ENCODE measurements at regions not wholly inside any gene's neighbourhood (a gene's known extent, or its start where the extent isn't known, plus 50 kb on each side); places are given as distances from the start of the nearest gene placed in this dataset.

- DNase-seq (ENCODE audit: low read depth, low spot score): no peak
- POLR2A ChIA-PET: no interaction called here
- in situ Hi-C loops (cut with HindIII; ENCODE audit: low pct_unique_long_range_greater_than_20kb, low sequenced_read_pairs): no loop called here
Observed at GRCh38 chr14:101291390-101291789, 269.9 kb upstream of the DIO3 start.

GRCh38 chr14:101292448-101292847 is 268.8 kb upstream of the DIO3 start:
- Histone ChIP-seq H3K36me3 (ENCODE audit: control insufficient read depth, insufficient read depth, low read length) (no peaks in the 10 kb centered on the region), H3K4me3 (ENCODE audit: low read depth in 2 of 2, low read length in 2 of 2) (no peak overlapping the region), H3K9me3 (ENCODE audit: control insufficient read depth, insufficient read depth, low read depth, low read length) (no peaks in the 10 kb centered on the region), H3K27ac (ENCODE audit: low read length) (no peak overlapping the region), H3K4me1 (ENCODE audit: control insufficient read depth, insufficient read depth, low read length) (no peaks in the 10 kb centered on the region), H3K27me3 (ENCODE audit: control insufficient read depth, insufficient read depth, low read length) (no peaks in the 10 kb centered on the region)
- TF ChIP-seq, protein P1, sequence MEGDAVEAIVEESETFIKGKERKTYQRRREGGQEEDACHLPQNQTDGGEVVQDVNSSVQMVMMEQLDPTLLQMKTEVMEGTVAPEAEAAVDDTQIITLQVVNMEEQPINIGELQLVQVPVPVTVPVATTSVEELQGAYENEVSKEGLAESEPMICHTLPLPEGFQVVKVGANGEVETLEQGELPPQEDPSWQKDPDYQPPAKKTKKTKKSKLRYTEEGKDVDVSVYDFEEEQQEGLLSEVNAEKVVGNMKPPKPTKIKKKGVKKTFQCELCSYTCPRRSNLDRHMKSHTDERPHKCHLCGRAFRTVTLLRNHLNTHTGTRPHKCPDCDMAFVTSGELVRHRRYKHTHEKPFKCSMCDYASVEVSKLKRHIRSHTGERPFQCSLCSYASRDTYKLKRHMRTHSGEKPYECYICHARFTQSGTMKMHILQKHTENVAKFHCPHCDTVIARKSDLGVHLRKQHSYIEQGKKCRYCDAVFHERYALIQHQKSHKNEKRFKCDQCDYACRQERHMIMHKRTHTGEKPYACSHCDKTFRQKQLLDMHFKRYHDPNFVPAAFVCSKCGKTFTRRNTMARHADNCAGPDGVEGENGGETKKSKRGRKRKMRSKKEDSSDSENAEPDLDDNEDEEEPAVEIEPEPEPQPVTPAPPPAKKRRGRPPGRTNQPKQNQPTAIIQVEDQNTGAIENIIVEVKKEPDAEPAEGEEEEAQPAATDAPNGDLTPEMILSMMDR (IDR thresholded peaks at IDR 0.05): no peak
- no peak for TF ChIP-seq TCF7L2 (IDR thresholded peaks at IDR 0.05; ENCODE audit: low read depth, low read length)
- no peak for TF ChIP-seq SIN3A (IDR thresholded peaks at IDR 0.05; ENCODE audit: borderline replicate concordance, insufficient read depth, low read depth, low read length)
- TF ChIP-seq POLR2AphosphoS5 (IDR thresholded peaks at IDR 0.05; ENCODE audit: low read depth, low read length): no peak
- TF ChIP-seq REST (IDR thresholded peaks at IDR 0.05; ENCODE audit: insufficient read depth in 1 of 2, low read depth in 2 of 2, low read length in 1 of 2): no peak
- BruUV-seq (replicated peaks): no TSS peak
- ATAC-seq: no peak
- ChIA-PET POLR2A (interaction anchor here (0.7 kb wide), 1 partner anchor 39 kb away, joined by 3 read pairs; no protein-coding TSS in a partner anchor), CTCF (no interaction called here)
- in situ Hi-C loops (cut with HindIII; ENCODE audit: low pct_unique_long_range_greater_than_20kb, low sequenced_read_pairs) (no loop called here), intact Hi-C loops (cut with micrococcal nuclease; ENCODE audit: unreplicated experiment) (no loop called here)
- no peak for DNase-seq (ENCODE audit: low read depth, low spot score)

More at GRCh38 chr14:101291390-101291789, 269.9 kb upstream of the DIO3 start:
- H3K4me1 ChIP-seq (ENCODE audit: control insufficient read depth, insufficient read depth, low read length): no peaks in the 10 kb centered on the region
- TF ChIP-seq POLR2AphosphoS5 (IDR thresholded peaks at IDR 0.05; ENCODE audit: low read depth, low read length): no peak
- TF ChIP-seq REST (IDR thresholded peaks at IDR 0.05; ENCODE audit: insufficient read depth in 1 of 2, low read depth in 2 of 2, low read length in 1 of 2): no peak
- no peak for TF ChIP-seq SIN3A (IDR thresholded peaks at IDR 0.05; ENCODE audit: borderline replicate concordance, insufficient read depth, low read depth, low read length)
- TF ChIP-seq TCF7L2 (IDR thresholded peaks at IDR 0.05; ENCODE audit: low read depth, low read length): no peak
- TF ChIP-seq, protein P1 (IDR thresholded peaks at IDR 0.05): no peak
- H3K27me3 ChIP-seq (ENCODE audit: control insufficient read depth, insufficient read depth, low read length): no peaks in the 10 kb centered on the region
- CTCF ChIA-PET: no interaction called here
- H3K4me3 ChIP-seq (ENCODE audit: low read depth in 2 of 2, low read length in 2 of 2): no peak overlapping the region
- BruUV-seq (replicated peaks): no TSS peak
- H3K36me3 ChIP-seq (ENCODE audit: control insufficient read depth, insufficient read depth, low read length): no peaks in the 10 kb centered on the region
- ATAC-seq: no peak
- no peak overlapping the region for H3K27ac ChIP-seq (ENCODE audit: low read length)
- intact Hi-C loops (cut with micrococcal nuclease; ENCODE audit: unreplicated experiment): no loop called here
- no peaks in the 10 kb centered on the region for H3K9me3 ChIP-seq (ENCODE audit: control insufficient read depth, insufficient read depth, low read depth, low read length)

Data from Panc1 (cell line).